ENCODE measurements at regions not wholly inside any gene's neighbourhood (a gene's known extent, or its start where the extent isn't known, plus 50 kb on each side); places are given as distances from the start of the nearest gene placed in this dataset.

DNA sequence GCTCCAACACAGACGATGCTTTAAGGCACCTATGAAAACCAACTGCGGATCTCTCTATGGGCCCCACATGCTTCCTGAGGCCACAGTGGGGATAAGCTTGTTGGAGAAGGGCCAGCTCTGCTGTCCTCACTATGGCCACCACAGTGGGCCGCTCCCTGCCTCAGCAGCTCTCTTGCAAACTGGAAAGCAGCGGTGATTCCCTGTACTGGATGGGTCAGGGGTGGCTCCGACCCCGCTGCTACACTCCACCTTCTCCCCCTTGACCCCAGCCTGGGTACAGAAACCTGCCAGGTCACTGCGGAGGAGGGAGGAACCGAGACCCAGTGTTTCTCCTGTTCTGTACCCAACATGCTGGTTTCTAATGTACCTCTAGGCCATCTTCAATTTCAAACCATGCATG lies 403.9 kb downstream of the CTTN start:
- Histone ChIP-seq H3K9me3 (ENCODE audit: control insufficient read depth in 3 of 3, low read length in 3 of 3) (no peaks in the 10 kb centered on the region), H3K4me1 (ENCODE audit: control insufficient read depth in 3 of 3, insufficient read depth in 3 of 3, low read length in 3 of 3) (no peaks in the 10 kb centered on the region), H3K27me3 (ENCODE audit: control insufficient read depth in 3 of 3, insufficient read depth in 3 of 3, low read length in 3 of 3) (peaks cover 4 to 18% (median 6%) of the 10 kb centered on the region in 3 donors), H3K36me3 (ENCODE audit: control insufficient read depth in 3 of 3, insufficient read depth in 3 of 3, low read length in 3 of 3) (no peaks in the 10 kb centered on the region), H3K27ac (ENCODE audit: low read depth, low read length) (no peak overlapping the region), H3K9ac (ENCODE audit: low read depth in 1 of 3, low read length in 3 of 3) (no peak overlapping the region), H3K4me3 (ENCODE audit: low read length in 3 of 3) (no peak overlapping the region)

DNA sequence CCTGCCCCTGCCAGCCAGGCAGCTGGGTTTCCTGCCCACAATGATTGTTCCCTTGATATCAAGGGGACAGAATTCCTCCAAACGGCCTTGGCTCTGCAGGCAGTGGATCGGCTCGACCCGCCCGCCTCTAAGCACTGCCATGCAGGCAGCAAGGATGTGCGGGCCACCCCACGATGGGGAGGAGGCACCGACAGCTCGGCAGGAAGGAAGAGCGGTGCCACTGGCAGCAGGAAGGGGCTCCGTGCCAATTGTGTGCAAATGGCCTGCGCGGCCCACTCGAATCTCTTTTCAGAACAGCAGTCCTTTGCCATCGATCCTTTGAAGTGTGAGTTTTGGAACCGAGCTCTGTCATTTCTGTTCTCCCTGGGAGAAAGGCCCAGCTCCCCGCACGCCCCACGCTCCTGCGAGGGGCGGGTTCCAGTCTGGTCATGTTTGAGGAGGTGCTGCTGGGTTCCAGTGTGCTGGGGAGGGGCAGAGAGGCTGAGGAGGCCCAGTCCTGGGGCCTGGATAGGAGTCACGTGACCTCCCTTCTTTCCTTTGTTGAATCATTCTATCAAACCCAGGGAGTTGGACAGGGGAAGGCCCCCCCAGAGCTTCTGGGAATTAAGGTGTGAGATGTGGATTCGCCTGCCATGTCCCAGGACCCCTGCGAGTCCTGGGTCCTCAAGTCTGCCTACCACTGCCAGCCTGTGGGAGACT lies 406.0 kb downstream of the CTTN start:
- Histone ChIP-seq H3K36me3 (ENCODE audit: control insufficient read depth in 3 of 3, insufficient read depth in 3 of 3, low read length in 3 of 3) (no peaks in the 10 kb centered on the region), H3K27me3 (ENCODE audit: control insufficient read depth in 3 of 3, insufficient read depth in 3 of 3, low read length in 3 of 3) (peaks cover 4 to 13% (median 9%) of the 10 kb centered on the region in 3 donors), H3K4me3 (ENCODE audit: low read length in 3 of 3) (no peak overlapping the region), H3K9me3 (ENCODE audit: control insufficient read depth in 3 of 3, low read length in 3 of 3) (no peaks in the 10 kb centered on the region), H3K27ac (ENCODE audit: low read depth, low read length) (no peak overlapping the region), H3K9ac (ENCODE audit: low read depth in 1 of 3, low read length in 3 of 3) (no peak overlapping the region), H3K4me1 (ENCODE audit: control insufficient read depth in 3 of 3, insufficient read depth in 3 of 3, low read length in 3 of 3) (no peaks in the 10 kb centered on the region)

DNA sequence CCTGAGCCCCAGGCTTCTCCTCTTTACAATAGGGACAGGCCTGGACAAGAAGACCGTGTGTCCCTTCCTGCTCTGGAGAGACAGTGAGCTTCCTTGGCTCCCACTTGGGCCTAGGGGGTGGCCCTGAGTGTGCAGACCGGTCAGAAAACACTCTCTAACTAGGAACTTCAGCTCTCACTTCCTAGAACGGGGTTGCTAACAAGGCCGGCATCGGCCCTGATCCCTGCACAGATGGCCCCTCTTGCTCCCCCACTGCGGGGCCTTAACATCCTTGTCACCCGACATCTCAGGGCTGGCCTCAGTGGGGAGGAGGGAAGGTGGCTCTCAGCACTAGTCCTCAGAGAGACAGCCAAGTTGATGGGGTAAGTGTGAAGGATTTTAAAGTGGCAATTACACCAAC lies 406.9 kb downstream of the CTTN start:
- Histone ChIP-seq H3K4me1 (ENCODE audit: control insufficient read depth in 3 of 3, insufficient read depth in 3 of 3, low read length in 3 of 3) (no peaks in the 10 kb centered on the region), H3K36me3 (ENCODE audit: control insufficient read depth in 3 of 3, insufficient read depth in 3 of 3, low read length in 3 of 3) (no peaks in the 10 kb centered on the region), H3K27ac (ENCODE audit: low read depth, low read length) (no peak overlapping the region), H3K4me3 (ENCODE audit: low read length in 3 of 3) (no peak overlapping the region), H3K27me3 (ENCODE audit: control insufficient read depth in 3 of 3, insufficient read depth in 3 of 3, low read length in 3 of 3) (peaks cover 11 to 18% (median 11%) of the 10 kb centered on the region in 3 donors), H3K9ac (ENCODE audit: low read depth in 1 of 3, low read length in 3 of 3) (no peak overlapping the region), H3K9me3 (ENCODE audit: control insufficient read depth in 3 of 3, low read length in 3 of 3) (no peaks in the 10 kb centered on the region)

DNA sequence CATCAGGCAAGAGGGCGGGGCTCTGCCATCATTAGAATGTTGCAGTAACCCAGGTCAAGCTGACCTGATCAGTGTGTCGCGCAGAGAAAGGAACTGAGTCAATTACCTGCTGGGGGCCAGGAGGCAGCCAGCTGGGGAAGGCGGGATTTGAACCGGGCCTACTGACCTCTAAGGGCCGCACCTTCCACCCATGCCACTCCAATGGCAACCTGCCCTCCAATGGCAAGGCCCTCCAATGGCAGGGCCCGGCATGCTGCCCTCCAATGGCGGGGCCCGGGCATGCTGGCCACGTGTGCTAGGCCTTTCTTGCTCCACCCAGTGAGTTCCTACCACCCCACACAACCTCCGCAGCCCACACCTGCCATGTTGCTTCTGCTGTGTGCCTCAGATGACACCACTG lies 407.6 kb downstream of the CTTN start:
- H3K9me3 ChIP-seq (ENCODE audit: control insufficient read depth in 3 of 3, low read length in 3 of 3), result no peaks in the 10 kb centered on the region
- no peak overlapping the region for H3K4me3 ChIP-seq (ENCODE audit: low read length in 3 of 3)
- H3K36me3 ChIP-seq (ENCODE audit: control insufficient read depth in 3 of 3, insufficient read depth in 3 of 3, low read length in 3 of 3), result no peaks in the 10 kb centered on the region
- no peaks in the 10 kb centered on the region for H3K4me1 ChIP-seq (ENCODE audit: control insufficient read depth in 3 of 3, insufficient read depth in 3 of 3, low read length in 3 of 3)
- H3K27me3 ChIP-seq (ENCODE audit: control insufficient read depth in 3 of 3, insufficient read depth in 3 of 3, low read length in 3 of 3), result peaks cover 5 to 23% (median 11%) of the 10 kb centered on the region in 3 donors
- H3K9ac ChIP-seq (ENCODE audit: low read depth in 1 of 3, low read length in 3 of 3), result no peak overlapping the region
- no peak overlapping the region for H3K27ac ChIP-seq (ENCODE audit: low read depth, low read length)

DNA sequence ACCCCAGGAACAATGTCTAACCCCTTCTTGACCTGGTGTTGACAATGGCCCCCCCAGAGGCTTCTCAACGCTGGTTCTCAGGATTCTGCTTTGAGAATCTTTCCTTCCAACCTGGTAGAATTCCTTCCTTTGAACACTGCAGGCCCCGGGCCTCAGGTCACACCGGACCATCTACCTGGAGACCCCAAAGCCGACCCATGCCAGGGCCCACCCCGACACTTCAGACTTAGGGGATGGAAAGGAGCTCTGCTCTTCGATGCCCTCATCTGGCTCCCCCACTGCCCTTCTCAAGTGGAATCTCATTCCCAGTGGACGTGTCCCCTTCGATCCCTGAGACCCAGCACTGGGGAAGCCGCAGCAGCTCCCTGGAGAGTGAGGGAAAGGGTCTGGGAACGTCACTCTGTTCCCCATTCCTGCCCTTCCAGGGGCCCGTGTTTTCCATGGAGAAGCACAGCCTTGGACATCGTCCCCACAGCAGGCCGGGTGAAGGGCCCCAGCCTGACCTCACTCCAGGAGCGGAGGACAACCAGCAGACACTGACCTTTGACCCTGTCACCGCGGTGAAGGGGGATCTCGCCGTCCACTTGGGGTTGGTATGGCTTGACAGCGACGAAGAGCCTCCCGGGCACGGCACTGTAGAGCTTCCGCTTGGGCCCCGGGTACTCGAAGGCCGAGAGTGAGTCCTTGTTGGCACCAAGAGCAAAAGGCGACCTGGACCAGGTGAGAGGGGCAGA lies 408.3 kb downstream of the CTTN start:
- H3K27ac ChIP-seq (ENCODE audit: low read depth, low read length), result no peak overlapping the region
- H3K9ac ChIP-seq (ENCODE audit: low read depth in 1 of 3, low read length in 3 of 3), result no peak overlapping the region
- no peaks in the 10 kb centered on the region for H3K4me1 ChIP-seq (ENCODE audit: control insufficient read depth in 3 of 3, insufficient read depth in 3 of 3, low read length in 3 of 3)
- peaks cover 5 to 23% (median 11%) of the 10 kb centered on the region in 3 donors for H3K27me3 ChIP-seq (ENCODE audit: control insufficient read depth in 3 of 3, insufficient read depth in 3 of 3, low read length in 3 of 3)
- no peak overlapping the region for H3K4me3 ChIP-seq (ENCODE audit: low read length in 3 of 3)
- no peaks in the 10 kb centered on the region for H3K9me3 ChIP-seq (ENCODE audit: control insufficient read depth in 3 of 3, low read length in 3 of 3)
- H3K36me3 ChIP-seq (ENCODE audit: control insufficient read depth in 3 of 3, insufficient read depth in 3 of 3, low read length in 3 of 3), result no peaks in the 10 kb centered on the region

DNA sequence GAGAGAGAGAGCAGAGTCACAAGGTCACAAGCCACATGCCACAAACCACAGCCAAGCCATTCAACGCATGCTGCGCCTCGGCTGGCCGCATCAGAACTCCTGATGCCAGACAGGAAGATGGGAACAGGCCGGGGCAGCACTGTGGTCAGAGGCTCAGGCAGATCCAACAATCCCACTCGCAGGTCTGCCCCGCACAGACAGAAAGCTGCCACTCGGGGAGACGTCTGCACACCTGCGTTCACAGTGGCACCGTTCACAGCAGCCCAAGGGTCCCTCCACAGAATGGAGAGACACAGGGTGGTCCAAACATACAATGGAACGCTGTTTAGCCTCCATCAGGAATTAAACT lies 408.8 kb downstream of the CTTN start:
- Histone ChIP-seq H3K27ac (ENCODE audit: low read depth, low read length) (no peak overlapping the region), H3K9ac (ENCODE audit: low read depth in 1 of 3, low read length in 3 of 3) (no peak overlapping the region), H3K36me3 (ENCODE audit: control insufficient read depth in 3 of 3, insufficient read depth in 3 of 3, low read length in 3 of 3) (no peaks in the 10 kb centered on the region), H3K4me3 (ENCODE audit: low read length in 3 of 3) (no peak overlapping the region), H3K27me3 (ENCODE audit: control insufficient read depth in 3 of 3, insufficient read depth in 3 of 3, low read length in 3 of 3) (peaks cover 5 to 23% (median 14%) of the 10 kb centered on the region in 3 donors), H3K4me1 (ENCODE audit: control insufficient read depth in 3 of 3, insufficient read depth in 3 of 3, low read length in 3 of 3) (no peaks in the 10 kb centered on the region), H3K9me3 (ENCODE audit: control insufficient read depth in 3 of 3, low read length in 3 of 3) (no peaks in the 10 kb centered on the region)

DNA sequence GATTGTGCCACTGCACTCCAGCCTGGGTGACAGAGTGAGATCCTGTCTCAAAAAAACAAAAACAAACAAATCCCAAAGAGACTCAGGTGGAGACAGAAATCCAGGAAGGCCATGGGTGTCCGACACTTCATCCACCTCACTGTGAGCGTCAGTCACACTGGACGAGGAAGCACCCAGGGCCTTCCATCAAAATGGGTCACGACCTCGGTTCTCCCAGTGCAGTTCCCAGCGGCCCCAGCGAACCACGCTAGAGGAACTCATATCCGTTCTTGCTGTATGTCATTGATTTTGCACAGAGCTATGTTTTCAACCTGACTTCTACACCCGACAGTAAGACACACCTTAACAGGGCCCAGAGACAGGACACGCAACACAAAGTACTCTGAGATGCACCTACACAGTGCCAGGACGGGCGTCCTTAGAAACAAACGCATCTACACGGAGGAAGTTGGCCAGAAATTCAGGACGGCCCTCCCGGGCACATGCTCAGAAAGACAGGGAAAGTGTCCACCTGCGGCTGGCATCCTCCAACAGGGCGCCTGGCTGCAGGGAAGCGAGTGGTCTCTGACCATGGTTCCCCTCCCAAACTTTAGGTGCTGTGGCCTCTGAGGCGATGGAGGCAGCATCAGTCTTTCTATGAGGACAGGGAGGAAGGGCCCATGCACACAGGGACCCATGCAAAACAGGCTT lies 410.5 kb downstream of the CTTN start:
- Histone ChIP-seq H3K4me1 (ENCODE audit: control insufficient read depth in 3 of 3, insufficient read depth in 3 of 3, low read length in 3 of 3) (no peaks in the 10 kb centered on the region), H3K9ac (ENCODE audit: low read depth in 1 of 3, low read length in 3 of 3) (no peak overlapping the region), H3K9me3 (ENCODE audit: control insufficient read depth in 3 of 3, low read length in 3 of 3) (no peaks in the 10 kb centered on the region), H3K36me3 (ENCODE audit: control insufficient read depth in 3 of 3, insufficient read depth in 3 of 3, low read length in 3 of 3) (no peaks in the 10 kb centered on the region), H3K27me3 (ENCODE audit: control insufficient read depth in 3 of 3, insufficient read depth in 3 of 3, low read length in 3 of 3) (peaks cover 7 to 23% (median 14%) of the 10 kb centered on the region in 3 donors), H3K27ac (ENCODE audit: low read depth, low read length) (no peak overlapping the region), H3K4me3 (ENCODE audit: low read length in 3 of 3) (no peak overlapping the region)

DNA sequence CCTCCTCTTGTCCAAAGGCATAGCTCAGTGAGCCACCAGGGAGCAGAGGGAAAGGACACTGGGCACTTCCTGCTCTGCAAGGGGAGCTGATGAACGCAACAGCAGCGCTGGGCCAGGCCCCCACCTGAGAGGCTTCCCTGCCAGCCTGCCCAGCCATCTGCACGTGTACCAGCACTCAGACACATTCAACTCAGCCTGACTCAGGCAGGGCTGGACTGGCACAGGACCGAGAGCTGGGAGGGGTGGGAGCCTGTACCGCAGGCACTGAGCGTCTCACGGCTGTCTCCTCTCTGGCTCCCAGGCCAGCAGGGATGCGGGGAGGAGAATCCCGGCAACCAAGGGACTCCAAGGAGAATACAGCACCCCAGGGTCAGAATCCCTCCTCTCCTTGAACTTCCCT lies 411.8 kb downstream of the CTTN start:
- no peak overlapping the region for H3K9ac ChIP-seq (ENCODE audit: low read depth in 1 of 3, low read length in 3 of 3)
- H3K9me3 ChIP-seq (ENCODE audit: control insufficient read depth in 3 of 3, low read length in 3 of 3), result no peaks in the 10 kb centered on the region

DNA sequence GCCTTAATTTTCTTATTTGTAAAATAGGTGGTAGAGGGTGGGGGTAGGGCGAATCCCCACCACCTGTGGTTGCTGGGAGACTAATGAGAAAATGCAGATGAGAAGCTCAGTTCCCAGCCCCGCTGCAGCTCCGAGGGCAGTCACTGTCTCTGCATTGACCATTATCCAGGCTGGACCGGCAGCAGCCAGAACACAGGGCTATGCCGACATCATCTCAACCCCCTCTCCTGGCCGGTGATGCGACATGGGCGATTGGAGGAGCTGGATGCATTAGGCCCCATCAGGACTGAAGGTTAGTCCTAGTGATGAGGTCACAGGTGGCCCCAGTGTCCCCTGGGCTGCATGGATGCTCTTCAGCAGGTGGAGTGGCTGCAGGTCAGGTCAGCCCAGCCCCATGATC lies 412.4 kb downstream of the CTTN start:
- no peak overlapping the region for H3K27ac ChIP-seq (ENCODE audit: low read depth, low read length)
- peaks cover 7 to 23% (median 10%) of the 10 kb centered on the region in 3 donors for H3K27me3 ChIP-seq (ENCODE audit: control insufficient read depth in 3 of 3, insufficient read depth in 3 of 3, low read length in 3 of 3)
- H3K9ac ChIP-seq (ENCODE audit: low read depth in 1 of 3, low read length in 3 of 3), result no peak overlapping the region
- no peak overlapping the region for H3K4me3 ChIP-seq (ENCODE audit: low read length in 3 of 3)
- H3K36me3 ChIP-seq (ENCODE audit: control insufficient read depth in 3 of 3, insufficient read depth in 3 of 3, low read length in 3 of 3), result no peaks in the 10 kb centered on the region
- no peaks in the 10 kb centered on the region for H3K9me3 ChIP-seq (ENCODE audit: control insufficient read depth in 3 of 3, low read length in 3 of 3)
- H3K4me1 ChIP-seq (ENCODE audit: control insufficient read depth in 3 of 3, insufficient read depth in 3 of 3, low read length in 3 of 3), result no peaks in the 10 kb centered on the region

More for the DNA sequence above, 411.8 kb downstream of the CTTN start:
- H3K27ac ChIP-seq (ENCODE audit: low read depth, low read length), result no peak overlapping the region
- peaks cover 7 to 19% (median 10%) of the 10 kb centered on the region in 3 donors for H3K27me3 ChIP-seq (ENCODE audit: control insufficient read depth in 3 of 3, insufficient read depth in 3 of 3, low read length in 3 of 3)
- no peaks in the 10 kb centered on the region for H3K36me3 ChIP-seq (ENCODE audit: control insufficient read depth in 3 of 3, insufficient read depth in 3 of 3, low read length in 3 of 3)
- H3K4me1 ChIP-seq (ENCODE audit: control insufficient read depth in 3 of 3, insufficient read depth in 3 of 3, low read length in 3 of 3), result no peaks in the 10 kb centered on the region
- no peak overlapping the region for H3K4me3 ChIP-seq (ENCODE audit: low read length in 3 of 3)

DNA sequence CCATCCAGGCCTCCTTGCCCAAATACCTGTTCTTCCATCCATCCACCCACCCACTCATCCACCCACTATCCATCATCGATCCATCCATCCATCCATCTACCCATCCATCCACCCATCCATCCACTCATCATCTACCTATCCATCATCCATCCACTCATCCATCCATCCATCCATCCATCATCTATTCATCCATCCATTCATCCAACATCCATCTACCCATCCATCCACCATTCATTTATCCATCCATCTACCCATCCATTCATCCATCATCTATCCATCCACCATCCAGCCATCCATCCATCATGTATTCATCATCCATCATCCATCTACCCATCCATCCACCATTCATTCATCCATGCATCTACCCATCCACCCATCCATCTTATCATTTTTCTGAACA lies 413.2 kb downstream of the CTTN start:
- H3K27me3 ChIP-seq (ENCODE audit: control insufficient read depth in 3 of 3, insufficient read depth in 3 of 3, low read length in 3 of 3), result peaks cover 7 to 25% (median 10%) of the 10 kb centered on the region in 3 donors
- no peak overlapping the region for H3K4me3 ChIP-seq (ENCODE audit: low read length in 3 of 3)
- H3K9me3 ChIP-seq (ENCODE audit: control insufficient read depth in 3 of 3, low read length in 3 of 3), result no peaks in the 10 kb centered on the region
- no peaks in the 10 kb centered on the region for H3K4me1 ChIP-seq (ENCODE audit: control insufficient read depth in 3 of 3, insufficient read depth in 3 of 3, low read length in 3 of 3)
- H3K9ac ChIP-seq (ENCODE audit: low read depth in 1 of 3, low read length in 3 of 3), result no peak overlapping the region
- no peak overlapping the region for H3K27ac ChIP-seq (ENCODE audit: low read depth, low read length)
- H3K36me3 ChIP-seq (ENCODE audit: control insufficient read depth in 3 of 3, insufficient read depth in 3 of 3, low read length in 3 of 3), result no peaks in the 10 kb centered on the region
